ENCODE measurements at regions not wholly inside any gene's neighbourhood (a gene's known extent, or its start where the extent isn't known, plus 50 kb on each side); places are given as distances from the start of the nearest gene placed in this dataset.

GRCh38 chr1:67580691-67581403 lies 104.2 kb upstream of the GADD45A start:
- H3K9me3 ChIP-seq = no peaks in the 10 kb centered on the region
- no peak overlapping the region for H3K4me3 ChIP-seq
- intact Hi-C loops (cut with DNase I) = no loop called here
- H3K4me1 ChIP-seq = peaks cover 14% of the 10 kb centered on the region
- no peaks in the 10 kb centered on the region for H3K36me3 ChIP-seq
- no peaks in the 10 kb centered on the region for H3K27me3 ChIP-seq
- no peak overlapping the region for H3K27ac ChIP-seq
- TF ChIP-seq POLR2A (IDR thresholded peaks at IDR 0.05) = no peak
- no peak for TF ChIP-seq CTCF (IDR thresholded peaks at IDR 0.05)
- no peak for TF ChIP-seq POLR2AphosphoS5 (IDR thresholded peaks at IDR 0.05; ENCODE audit: insufficient read depth in 1 of 2, low read depth in 1 of 2)
- no peak for DNase-seq (ENCODE audit: extremely low spot score in 2 of 2)

- intact Hi-C loops (cut with DNase I) = loop anchor here (2.0 kb wide), 1 partner anchor 24 kb away; no protein-coding TSS in a partner anchor
Observed at GRCh38 chr1:67582625-67583461, 102.2 kb upstream of the GADD45A start.

GRCh38 chr1:67583462-67583950 lies 101.5 kb upstream of the GADD45A start:
- intact Hi-C loops (cut with DNase I) = loop anchor here (2.0 kb wide), 1 partner anchor 25 kb away; no protein-coding TSS in a partner anchor
- TF ChIP-seq POLR2A (IDR thresholded peaks at IDR 0.05) (no peak), CTCF (IDR thresholded peaks at IDR 0.05) (no peak), POLR2AphosphoS5 (IDR thresholded peaks at IDR 0.05; ENCODE audit: insufficient read depth in 1 of 2, low read depth in 1 of 2) (no peak)
- peak overlapping the region; percentile 45 for H3K27ac ChIP-seq
- H3K36me3 ChIP-seq = no peaks in the 10 kb centered on the region
- H3K4me3 ChIP-seq = no peak overlapping the region
- no peak for DNase-seq (ENCODE audit: extremely low spot score in 2 of 2)
- H3K9me3 ChIP-seq = no peaks in the 10 kb centered on the region
- peaks cover 21% of the 10 kb centered on the region for H3K4me1 ChIP-seq
- no peaks in the 10 kb centered on the region for H3K27me3 ChIP-seq

More at GRCh38 chr1:67582625-67583461, 102.2 kb upstream of the GADD45A start:
- H3K27ac ChIP-seq = peak overlapping the region; percentile 45
- peaks cover 21% of the 10 kb centered on the region for H3K4me1 ChIP-seq
- TF ChIP-seq POLR2A (IDR thresholded peaks at IDR 0.05) (no peak), POLR2AphosphoS5 (IDR thresholded peaks at IDR 0.05; ENCODE audit: insufficient read depth in 1 of 2, low read depth in 1 of 2) (no peak), CTCF (IDR thresholded peaks at IDR 0.05) (no peak)
- no peaks in the 10 kb centered on the region for H3K36me3 ChIP-seq
- H3K9me3 ChIP-seq = no peaks in the 10 kb centered on the region
- H3K4me3 ChIP-seq = no peak overlapping the region
- no peak for DNase-seq (ENCODE audit: extremely low spot score in 2 of 2)
- no peaks in the 10 kb centered on the region for H3K27me3 ChIP-seq

GRCh38 chr1:67584938-67585337 lies 100.1 kb upstream of the GADD45A start:
- Histone ChIP-seq H3K27me3 (no peaks in the 10 kb centered on the region), H3K9me3 (no peaks in the 10 kb centered on the region), H3K27ac (peak overlapping the region; percentile 75), H3K4me3 (no peak overlapping the region), H3K36me3 (no peaks in the 10 kb centered on the region), H3K4me1 (peaks cover 24% of the 10 kb centered on the region)
- intact Hi-C loops (cut with DNase I) = no loop called here
- TF ChIP-seq CTCF (IDR thresholded peaks at IDR 0.05) (no peak), POLR2A (IDR thresholded peaks at IDR 0.05) (no peak), POLR2AphosphoS5 (IDR thresholded peaks at IDR 0.05; ENCODE audit: insufficient read depth in 1 of 2, low read depth in 1 of 2) (no peak)
- no peak for DNase-seq (ENCODE audit: extremely low spot score in 2 of 2)
